Activated B cell treated with CpG ODN at 0.5 μM for 24 hours (primary cell): ENCODE measurements at regions not wholly inside any gene's neighbourhood (a gene's known extent, or its start where the extent isn't known, plus 50 kb on each side); places are given as distances from the start of the nearest gene placed in this dataset.

Source experiments
- ATAC-seq: fragments of 200-7000 bp; cut with Tn5 transposase; one replicate; pipeline ENCODE4 v1.10.0; 2021; ENCODE audit warnings: low read depth, mild to moderate bottlenecking, moderate library complexity
- CTCF ChIA-PET: fragments of 350-600 bp; sonication (Branson Sonifier 250); formaldehyde crosslinking; loops from one replicate; lab custom pipeline; 2021; ENCODE audit warnings: antibody characterized with exemption; lab: Charles Lee
- POLR2A ChIA-PET: fragments of 350-600 bp; sonication (Branson Sonifier 250); formaldehyde crosslinking; loops from one replicate; lab custom pipeline; 2021; ENCODE audit warnings: antibody characterized with exemption; lab: Charles Lee
- DNase-seq: peaks from one replicate; pipeline ENCODE4 v3.0.0; 2022
- H3K27ac Mint-ChIP-seq: one replicate; pipeline ENCODE4 v1.8.0; 2020; ENCODE audit warnings: mixed read lengths
- H3K27me3 Mint-ChIP-seq: one replicate; pipeline ENCODE4 v1.8.0; 2021; ENCODE audit warnings: mixed read lengths
- H3K36me3 Mint-ChIP-seq: one replicate; pipeline ENCODE4 v1.8.0; 2021; ENCODE audit warnings: low read depth, mixed read lengths
- H3K4me1 Mint-ChIP-seq: one replicate; pipeline ENCODE4 v1.8.0; 2021; ENCODE audit warnings: mixed read lengths
- H3K4me3 Mint-ChIP-seq: one replicate; pipeline ENCODE4 v1.8.0; 2020; ENCODE audit warnings: mild to moderate bottlenecking, mixed read lengths
- H3K9me3 Mint-ChIP-seq: one replicate; pipeline ENCODE4 v1.8.0; 2020; ENCODE audit warnings: mixed read lengths
- intact Hi-C: fragments of 100-400 bp; cut with micrococcal nuclease; formaldehyde crosslinking; loops from one replicate; pipeline ENCODE4 v1.15.1; 2024
- TF ChIP-seq, protein P1 (sequence below): fragments of 200-600 bp; IDR thresholded peaks from one replicate; pipeline ENCODE4 v1.8.0; 2022; ENCODE audit warnings: antibody characterized with exemption, mild to moderate bottlenecking

DNA sequence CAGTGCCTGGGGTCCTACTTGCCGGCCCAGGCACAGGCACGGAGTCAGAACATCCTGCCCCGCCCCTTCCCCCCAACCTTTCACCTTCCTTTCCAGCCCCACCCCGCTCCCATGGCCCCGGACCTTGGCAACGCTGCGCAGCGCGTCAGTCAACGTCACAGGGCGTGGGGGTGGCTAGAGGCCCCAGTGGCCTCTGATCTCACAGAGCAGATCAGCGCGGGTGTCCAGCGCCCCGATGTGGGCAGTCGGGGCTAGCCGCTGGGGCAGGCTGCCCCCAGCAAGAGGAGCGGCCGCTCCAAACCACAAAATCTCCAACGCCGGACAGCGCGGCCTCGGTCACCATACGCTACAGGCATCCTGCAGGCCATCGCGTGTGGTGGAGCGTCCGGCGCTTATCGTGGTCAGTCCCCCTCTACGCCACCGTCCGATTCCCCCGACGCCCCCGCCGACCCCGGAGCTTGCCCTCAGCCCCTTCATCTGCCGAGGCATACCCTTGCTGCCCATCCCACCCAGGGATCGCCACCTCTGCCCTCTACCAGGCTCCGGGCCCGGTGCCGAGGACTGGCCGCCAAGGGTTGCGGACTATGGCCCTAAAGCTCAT lies 69.6 kb upstream of the APOOL start:
- intact Hi-C loops: no loop called here
- TF ChIP-seq, protein P1, sequence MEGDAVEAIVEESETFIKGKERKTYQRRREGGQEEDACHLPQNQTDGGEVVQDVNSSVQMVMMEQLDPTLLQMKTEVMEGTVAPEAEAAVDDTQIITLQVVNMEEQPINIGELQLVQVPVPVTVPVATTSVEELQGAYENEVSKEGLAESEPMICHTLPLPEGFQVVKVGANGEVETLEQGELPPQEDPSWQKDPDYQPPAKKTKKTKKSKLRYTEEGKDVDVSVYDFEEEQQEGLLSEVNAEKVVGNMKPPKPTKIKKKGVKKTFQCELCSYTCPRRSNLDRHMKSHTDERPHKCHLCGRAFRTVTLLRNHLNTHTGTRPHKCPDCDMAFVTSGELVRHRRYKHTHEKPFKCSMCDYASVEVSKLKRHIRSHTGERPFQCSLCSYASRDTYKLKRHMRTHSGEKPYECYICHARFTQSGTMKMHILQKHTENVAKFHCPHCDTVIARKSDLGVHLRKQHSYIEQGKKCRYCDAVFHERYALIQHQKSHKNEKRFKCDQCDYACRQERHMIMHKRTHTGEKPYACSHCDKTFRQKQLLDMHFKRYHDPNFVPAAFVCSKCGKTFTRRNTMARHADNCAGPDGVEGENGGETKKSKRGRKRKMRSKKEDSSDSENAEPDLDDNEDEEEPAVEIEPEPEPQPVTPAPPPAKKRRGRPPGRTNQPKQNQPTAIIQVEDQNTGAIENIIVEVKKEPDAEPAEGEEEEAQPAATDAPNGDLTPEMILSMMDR: no peak
- ATAC-seq: no peak
- ChIA-PET CTCF (no interaction called here), POLR2A (no interaction called here)
- no peaks in the 10 kb centered on the region for H3K36me3 Mint-ChIP-seq
- no peak for DNase-seq
- no peaks in the 10 kb centered on the region for H3K27me3 Mint-ChIP-seq
- no peaks in the 10 kb centered on the region for H3K4me1 Mint-ChIP-seq
- no peaks in the 10 kb centered on the region for H3K9me3 Mint-ChIP-seq
- no peak overlapping the region for H3K27ac Mint-ChIP-seq
- H3K4me3 Mint-ChIP-seq: no peak overlapping the region
